Bronchial epithelial cell (primary cell): ENCODE measurements at regions not wholly inside any gene's neighbourhood (a gene's known extent, or its start where the extent isn't known, plus 50 kb on each side); places are given as distances from the start of the nearest gene placed in this dataset.

Source experiments
- DNase-seq: peaks from one replicate; pipeline ENCODE4 v3.0.0-alpha.2; 2010; ENCODE audit warnings: low read depth
- FAIRE-seq: peaks from 2 replicates; lab custom pipeline; 2011; peaks lifted over from hg19 to GRCh38; lab: Jason Lieb, UNC
- H3K27me3 ChIP-seq: 2 replicates; pipeline ENCODE4 v1.5.1; 2011; ENCODE audit warnings: low read length; ENCODE audit not compliant: control insufficient read depth, insufficient read depth
- H3K36me3 ChIP-seq: 2 replicates; pipeline ENCODE4 v1.5.1; 2011; ENCODE audit warnings: low read length; ENCODE audit not compliant: control insufficient read depth, insufficient read depth
- H3K4me3 ChIP-seq: 2 replicates; pipeline ENCODE4 v1.5.1; 2011; ENCODE audit warnings: mild to moderate bottlenecking, low read depth, low read length, control low read depth
- CTCF ChIP-seq: IDR thresholded peaks from 2 replicates; pipeline ENCODE4 v1.5.1; 2011; ENCODE audit warnings: mild to moderate bottlenecking, moderate library complexity, low read length, control low read depth, inconsistent platforms; ENCODE audit not compliant: insufficient read depth, severe bottlenecking

- no peaks in the 10 kb centered on the region for H3K27me3 ChIP-seq
- TF ChIP-seq CTCF = no peak
- FAIRE-seq (no peak), DNase-seq (peak; percentile 2)
- no peak overlapping the region for H3K4me3 ChIP-seq
- H3K36me3 ChIP-seq = no peaks in the 10 kb centered on the region
These were observed 333.5 kb downstream of the FBXW7 start for GRCh38 chr4:152202415-152202814.

- no peaks in the 10 kb centered on the region for H3K27me3 ChIP-seq
- TF ChIP-seq CTCF = no peak
- no peak overlapping the region for H3K4me3 ChIP-seq
- no peak for FAIRE-seq
- no peak for DNase-seq
- H3K36me3 ChIP-seq = no peaks in the 10 kb centered on the region
These were observed 335.2 kb downstream of the FBXW7 start for GRCh38 chr4:152200511-152201333.

GRCh38 chr4:152197211-152197610 lies 338.7 kb downstream of the FBXW7 start:
- Histone ChIP-seq H3K4me3 (no peak overlapping the region), H3K27me3 (no peaks in the 10 kb centered on the region), H3K36me3 (no peaks in the 10 kb centered on the region)
- no peak for DNase-seq
- no peak for FAIRE-seq
- TF ChIP-seq CTCF = no peak

GRCh38 chr4:152195888-152196287 lies 340.0 kb downstream of the FBXW7 start:
- Histone ChIP-seq H3K27me3 (no peaks in the 10 kb centered on the region), H3K36me3 (no peaks in the 10 kb centered on the region), H3K4me3 (no peak overlapping the region)
- DNase-seq (no peak), FAIRE-seq (no peak)
- no peak for TF ChIP-seq CTCF

GRCh38 chr4:152193059-152193458 lies 342.8 kb downstream of the FBXW7 start:
- no peaks in the 10 kb centered on the region for H3K36me3 ChIP-seq
- no peak overlapping the region for H3K4me3 ChIP-seq
- TF ChIP-seq CTCF = no peak
- DNase-seq = no peak
- no peaks in the 10 kb centered on the region for H3K27me3 ChIP-seq
- no peak for FAIRE-seq

GRCh38 chr4:152190907-152191306 lies 345.0 kb downstream of the FBXW7 start:
- FAIRE-seq (no peak), DNase-seq (no peak)
- no peak for TF ChIP-seq CTCF
- Histone ChIP-seq H3K36me3 (no peaks in the 10 kb centered on the region), H3K27me3 (no peaks in the 10 kb centered on the region), H3K4me3 (no peak overlapping the region)
